AG08396 (cell line): ENCODE measurements at regions not wholly inside any gene's neighbourhood (a gene's known extent, or its start where the extent isn't known, plus 50 kb on each side); places are given as distances from the start of the nearest gene placed in this dataset.

ENCODE experiments used
- DNase-seq: peaks from one replicate; pipeline ENCODE4 v3.0.0; 2012; ENCODE audit warnings: low spot score, mixed read lengths

- no peak for DNase-seq
Measured at GRCh38 chr5:2148312-2149194, 265.8 kb upstream of the IRX4 start.

GRCh38 chr5:2147504-2148311 lies 265.0 kb upstream of the IRX4 start:
- no peak for DNase-seq

- DNase-seq, result no peak
Measured at GRCh38 chr5:2143646-2144353, 261.1 kb upstream of the IRX4 start.

- no peak for DNase-seq
Measured at GRCh38 chr5:2143088-2143487, 260.4 kb upstream of the IRX4 start.

- no peak for DNase-seq
Measured at GRCh38 chr5:2142456-2142954, 259.8 kb upstream of the IRX4 start.

- DNase-seq, result no peak
Measured at GRCh38 chr5:2141254-2142000, 258.7 kb upstream of the IRX4 start.

- no peak for DNase-seq
Measured at GRCh38 chr5:2140501-2141175, 257.9 kb upstream of the IRX4 start.

GRCh38 chr5:2139478-2139877 lies 256.8 kb upstream of the IRX4 start:
- no peak for DNase-seq

GRCh38 chr5:2138896-2139295 lies 256.2 kb upstream of the IRX4 start:
- no peak for DNase-seq

GRCh38 chr5:2137444-2138050 lies 254.8 kb upstream of the IRX4 start:
- DNase-seq, result no peak

- DNase-seq, result no peak
Measured at GRCh38 chr5:2136728-2137333, 254.1 kb upstream of the IRX4 start.

- DNase-seq, result no peak
Measured at GRCh38 chr5:2135833-2136232, 253.1 kb upstream of the IRX4 start.

- DNase-seq, result no peak
Measured at GRCh38 chr5:2135354-2135753, 252.6 kb upstream of the IRX4 start.

GRCh38 chr5:2134543-2135292 lies 252.0 kb upstream of the IRX4 start:
- DNase-seq, result no peak

- no peak for DNase-seq
Measured at GRCh38 chr5:2133936-2134335, 251.2 kb upstream of the IRX4 start.

GRCh38 chr5:2133080-2133479 lies 250.4 kb upstream of the IRX4 start:
- no peak for DNase-seq

GRCh38 chr5:2132497-2132847 lies 249.7 kb upstream of the IRX4 start:
- DNase-seq, result no peak

GRCh38 chr5:2131826-2132496 lies 249.2 kb upstream of the IRX4 start:
- no peak for DNase-seq

- DNase-seq, result no peak
Measured at GRCh38 chr5:2131196-2131595, 248.5 kb upstream of the IRX4 start.
